ENCODE measurements at regions not wholly inside any gene's neighbourhood (a gene's known extent, or its start where the extent isn't known, plus 50 kb on each side); places are given as distances from the start of the nearest gene placed in this dataset.

GRCh38 chr22:33983558-33983957, 63.3 kb upstream of the LARGE1 start:
- Histone ChIP-seq H3K27ac (ENCODE audit: control insufficient read depth, insufficient read depth, low read length) (no peak overlapping the region), H3K9ac (ENCODE audit: control insufficient read depth, extremely low read depth, insufficient read depth, low read length) (no peak overlapping the region), H4K20me1 (ENCODE audit: control insufficient read depth, extremely low read depth, insufficient read depth, low read length) (no peaks in the 10 kb centered on the region), H2AFZ (ENCODE audit: control insufficient read depth, low read length) (no peak overlapping the region), H3K79me2 (ENCODE audit: control insufficient read depth, insufficient read depth, low read length) (no peaks in the 10 kb centered on the region), H3K36me3 (ENCODE audit: control insufficient read depth in 2 of 2, extremely low read depth in 1 of 2, insufficient read depth in 2 of 2, low read length in 2 of 2) (no peaks in the 10 kb centered on the region), H3K9me3 (ENCODE audit: control insufficient read depth, low read depth, low read length) (no peaks in the 10 kb centered on the region), H3K27me3 (ENCODE audit: control insufficient read depth, extremely low read depth, insufficient read depth, low read length) (no peaks in the 10 kb centered on the region), H3K9me1 (ENCODE audit: control insufficient read depth, extremely low read depth, insufficient read depth, low read length) (no peaks in the 10 kb centered on the region), H3K4me3 (ENCODE audit: control insufficient read depth in 2 of 3, extremely low read depth in 1 of 3, insufficient read depth in 2 of 3, low read depth in 1 of 3, low read length in 3 of 3) (no peak overlapping the region), H3K4me2 (ENCODE audit: control insufficient read depth, extremely low read depth, insufficient read depth, low read depth, low read length) (no peak overlapping the region), H3K4me1 (ENCODE audit: control insufficient read depth, extremely low read depth, insufficient read depth, low read length) (no peaks in the 10 kb centered on the region)
- FAIRE-seq (no peak), DNase-seq (ENCODE audit: low read depth, low spot score) (no peak)
- dilution Hi-C loops (cut with MboI; ENCODE audit: extremely low pct_ligation_motif_present, low sequenced_read_pairs), result no loop called here
- TF ChIP-seq EZH2 (IDR thresholded peaks at IDR 0.05; ENCODE audit: low read length), result no peak
- TF ChIP-seq, protein P1, sequence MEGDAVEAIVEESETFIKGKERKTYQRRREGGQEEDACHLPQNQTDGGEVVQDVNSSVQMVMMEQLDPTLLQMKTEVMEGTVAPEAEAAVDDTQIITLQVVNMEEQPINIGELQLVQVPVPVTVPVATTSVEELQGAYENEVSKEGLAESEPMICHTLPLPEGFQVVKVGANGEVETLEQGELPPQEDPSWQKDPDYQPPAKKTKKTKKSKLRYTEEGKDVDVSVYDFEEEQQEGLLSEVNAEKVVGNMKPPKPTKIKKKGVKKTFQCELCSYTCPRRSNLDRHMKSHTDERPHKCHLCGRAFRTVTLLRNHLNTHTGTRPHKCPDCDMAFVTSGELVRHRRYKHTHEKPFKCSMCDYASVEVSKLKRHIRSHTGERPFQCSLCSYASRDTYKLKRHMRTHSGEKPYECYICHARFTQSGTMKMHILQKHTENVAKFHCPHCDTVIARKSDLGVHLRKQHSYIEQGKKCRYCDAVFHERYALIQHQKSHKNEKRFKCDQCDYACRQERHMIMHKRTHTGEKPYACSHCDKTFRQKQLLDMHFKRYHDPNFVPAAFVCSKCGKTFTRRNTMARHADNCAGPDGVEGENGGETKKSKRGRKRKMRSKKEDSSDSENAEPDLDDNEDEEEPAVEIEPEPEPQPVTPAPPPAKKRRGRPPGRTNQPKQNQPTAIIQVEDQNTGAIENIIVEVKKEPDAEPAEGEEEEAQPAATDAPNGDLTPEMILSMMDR (optimal IDR thresholded peaks at IDR 0.05 in 1 of 3, IDR thresholded peaks at IDR 0.05 in 1 of 3, conservative IDR thresholded peaks at IDR 0.05 in 1 of 3; ENCODE audit: extremely low read depth in 1 of 3, insufficient read depth in 2 of 3, low read length in 3 of 3), result no peak

- dilution Hi-C loops (cut with MboI; ENCODE audit: extremely low pct_ligation_motif_present, low sequenced_read_pairs), result no loop called here
- H3K4me3 ChIP-seq (ENCODE audit: control insufficient read depth in 2 of 3, extremely low read depth in 1 of 3, insufficient read depth in 2 of 3, low read depth in 1 of 3, low read length in 3 of 3), result no peak overlapping the region
- H3K27ac ChIP-seq (ENCODE audit: control insufficient read depth, insufficient read depth, low read length), result no peak overlapping the region
- no peak for TF ChIP-seq EZH2 (IDR thresholded peaks at IDR 0.05; ENCODE audit: low read length)
- TF ChIP-seq, protein P1 (optimal IDR thresholded peaks at IDR 0.05 in 1 of 3, IDR thresholded peaks at IDR 0.05 in 1 of 3, conservative IDR thresholded peaks at IDR 0.05 in 1 of 3; ENCODE audit: extremely low read depth in 1 of 3, insufficient read depth in 2 of 3, low read length in 3 of 3), result no peak
- FAIRE-seq (no peak), DNase-seq (ENCODE audit: low read depth, low spot score) (no peak)
- H3K4me2 ChIP-seq (ENCODE audit: control insufficient read depth, extremely low read depth, insufficient read depth, low read depth, low read length), result no peak overlapping the region
- no peaks in the 10 kb centered on the region for H3K36me3 ChIP-seq (ENCODE audit: control insufficient read depth in 2 of 2, extremely low read depth in 1 of 2, insufficient read depth in 2 of 2, low read length in 2 of 2)
- no peaks in the 10 kb centered on the region for H3K27me3 ChIP-seq (ENCODE audit: control insufficient read depth, extremely low read depth, insufficient read depth, low read length)
- H3K4me1 ChIP-seq (ENCODE audit: control insufficient read depth, extremely low read depth, insufficient read depth, low read length), result no peaks in the 10 kb centered on the region
- H4K20me1 ChIP-seq (ENCODE audit: control insufficient read depth, extremely low read depth, insufficient read depth, low read length), result no peaks in the 10 kb centered on the region
- no peaks in the 10 kb centered on the region for H3K9me1 ChIP-seq (ENCODE audit: control insufficient read depth, extremely low read depth, insufficient read depth, low read length)
- no peak overlapping the region for H2AFZ ChIP-seq (ENCODE audit: control insufficient read depth, low read length)
- no peak overlapping the region for H3K9ac ChIP-seq (ENCODE audit: control insufficient read depth, extremely low read depth, insufficient read depth, low read length)
- H3K9me3 ChIP-seq (ENCODE audit: control insufficient read depth, low read depth, low read length), result no peaks in the 10 kb centered on the region
- H3K79me2 ChIP-seq (ENCODE audit: control insufficient read depth, insufficient read depth, low read length), result no peaks in the 10 kb centered on the region
Measured at GRCh38 chr22:33984211-33984610, 63.9 kb upstream of the LARGE1 start.

Measured in keratinocyte (primary cell).